ENCODE measurements at regions not wholly inside any gene's neighbourhood (a gene's known extent, or its start where the extent isn't known, plus 50 kb on each side); places are given as distances from the start of the nearest gene placed in this dataset.

DNA sequence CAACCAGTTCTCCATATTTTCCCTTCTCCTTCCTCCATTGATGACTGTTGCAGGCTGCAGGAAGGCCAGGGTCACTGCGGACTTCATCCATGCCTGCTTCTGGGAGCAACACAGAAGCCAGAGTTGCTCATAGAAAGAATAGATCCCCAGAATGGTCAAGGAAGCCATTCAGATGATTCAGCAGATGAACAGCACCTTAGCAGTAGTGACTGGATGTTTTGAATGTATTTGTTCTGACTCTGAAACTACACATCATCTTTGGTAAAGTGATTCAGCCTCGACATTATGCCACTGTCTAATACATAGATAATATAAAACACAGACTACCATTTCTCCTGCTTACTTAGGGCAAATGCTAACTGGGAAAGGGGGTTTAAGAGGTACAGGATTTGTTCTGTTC is 411.6 kb downstream of the RND3 start:
- Histone ChIP-seq H4K20me1 (ENCODE audit: insufficient read depth, low read length, poor library complexity, severe bottlenecking) (no peaks in the 10 kb centered on the region), H3K4me1 (ENCODE audit: insufficient read depth, low read length, poor library complexity, severe bottlenecking) (no peaks in the 10 kb centered on the region), H3K9me3 (ENCODE audit: insufficient read depth, low read depth, low read length) (no peaks in the 10 kb centered on the region), H3K27me3 (ENCODE audit: insufficient read depth, low read length, poor library complexity, severe bottlenecking) (no peaks in the 10 kb centered on the region), H3K4me2 (ENCODE audit: low read depth, low read length, poor library complexity, severe bottlenecking) (no peak overlapping the region), H3K36me3 (ENCODE audit: insufficient read depth, low read length) (no peaks in the 10 kb centered on the region), H3K4me3 (ENCODE audit: low read length, poor library complexity, severe bottlenecking) (no peak overlapping the region), H3K9me2 (replicated peaks; ENCODE audit: low read depth, low read length) (no peaks in the 10 kb centered on the region), H2AFZ (ENCODE audit: low read length) (no peak overlapping the region), H3F3A (ENCODE audit: low read depth) (no peaks in the 10 kb centered on the region), H3K9ac (ENCODE audit: low read depth, low read length, poor library complexity, severe bottlenecking) (no peak overlapping the region), H3K79me2 (ENCODE audit: insufficient read depth, low read length) (no peaks in the 10 kb centered on the region)
- TF ChIP-seq, protein P1, sequence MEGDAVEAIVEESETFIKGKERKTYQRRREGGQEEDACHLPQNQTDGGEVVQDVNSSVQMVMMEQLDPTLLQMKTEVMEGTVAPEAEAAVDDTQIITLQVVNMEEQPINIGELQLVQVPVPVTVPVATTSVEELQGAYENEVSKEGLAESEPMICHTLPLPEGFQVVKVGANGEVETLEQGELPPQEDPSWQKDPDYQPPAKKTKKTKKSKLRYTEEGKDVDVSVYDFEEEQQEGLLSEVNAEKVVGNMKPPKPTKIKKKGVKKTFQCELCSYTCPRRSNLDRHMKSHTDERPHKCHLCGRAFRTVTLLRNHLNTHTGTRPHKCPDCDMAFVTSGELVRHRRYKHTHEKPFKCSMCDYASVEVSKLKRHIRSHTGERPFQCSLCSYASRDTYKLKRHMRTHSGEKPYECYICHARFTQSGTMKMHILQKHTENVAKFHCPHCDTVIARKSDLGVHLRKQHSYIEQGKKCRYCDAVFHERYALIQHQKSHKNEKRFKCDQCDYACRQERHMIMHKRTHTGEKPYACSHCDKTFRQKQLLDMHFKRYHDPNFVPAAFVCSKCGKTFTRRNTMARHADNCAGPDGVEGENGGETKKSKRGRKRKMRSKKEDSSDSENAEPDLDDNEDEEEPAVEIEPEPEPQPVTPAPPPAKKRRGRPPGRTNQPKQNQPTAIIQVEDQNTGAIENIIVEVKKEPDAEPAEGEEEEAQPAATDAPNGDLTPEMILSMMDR (conservative IDR thresholded peaks at IDR 0.05; ENCODE audit: low read length) = no peak
- no peak for TF ChIP-seq EZH2phosphoT487 (IDR thresholded peaks at IDR 0.05; ENCODE audit: borderline replicate concordance)

DNA sequence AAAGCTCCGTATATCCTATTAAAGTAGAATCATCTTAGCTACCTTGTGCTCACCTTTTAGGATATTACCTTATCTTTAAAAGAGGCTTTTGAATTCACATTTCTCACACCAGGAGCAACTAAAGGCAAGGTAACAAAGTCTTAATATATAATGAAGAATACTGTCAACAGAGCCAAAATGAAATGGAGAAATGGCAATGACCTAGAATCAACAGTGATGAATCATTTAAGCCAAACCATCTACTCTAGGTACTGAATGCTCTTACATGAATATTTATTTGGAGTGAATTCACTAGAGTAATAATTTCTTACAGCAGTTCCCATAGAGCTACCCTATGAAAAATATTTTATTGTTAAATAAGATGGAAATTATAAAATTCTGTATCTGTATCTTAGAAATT is 421.0 kb downstream of the RND3 start:
- no peak overlapping the region for H3K4me3 ChIP-seq (ENCODE audit: low read length, poor library complexity, severe bottlenecking)
- no peaks in the 10 kb centered on the region for H3K4me1 ChIP-seq (ENCODE audit: insufficient read depth, low read length, poor library complexity, severe bottlenecking)
- H3K36me3 ChIP-seq (ENCODE audit: insufficient read depth, low read length) = no peaks in the 10 kb centered on the region
- H3K27me3 ChIP-seq (ENCODE audit: insufficient read depth, low read length, poor library complexity, severe bottlenecking) = no peaks in the 10 kb centered on the region
- no peaks in the 10 kb centered on the region for H3K79me2 ChIP-seq (ENCODE audit: insufficient read depth, low read length)
- no peak overlapping the region for H3K9ac ChIP-seq (ENCODE audit: low read depth, low read length, poor library complexity, severe bottlenecking)
- H3F3A ChIP-seq (ENCODE audit: low read depth) = no peaks in the 10 kb centered on the region
- no peak overlapping the region for H3K4me2 ChIP-seq (ENCODE audit: low read depth, low read length, poor library complexity, severe bottlenecking)
- no peaks in the 10 kb centered on the region for H3K9me3 ChIP-seq (ENCODE audit: insufficient read depth, low read depth, low read length)
- H4K20me1 ChIP-seq (ENCODE audit: insufficient read depth, low read length, poor library complexity, severe bottlenecking) = no peaks in the 10 kb centered on the region
- H3K9me2 ChIP-seq (replicated peaks; ENCODE audit: low read depth, low read length) = no peaks in the 10 kb centered on the region
- TF ChIP-seq, protein P1 (conservative IDR thresholded peaks at IDR 0.05; ENCODE audit: low read length) = no peak
- TF ChIP-seq EZH2phosphoT487 (IDR thresholded peaks at IDR 0.05; ENCODE audit: borderline replicate concordance) = no peak
- H2AFZ ChIP-seq (ENCODE audit: low read length) = no peak overlapping the region

DNA sequence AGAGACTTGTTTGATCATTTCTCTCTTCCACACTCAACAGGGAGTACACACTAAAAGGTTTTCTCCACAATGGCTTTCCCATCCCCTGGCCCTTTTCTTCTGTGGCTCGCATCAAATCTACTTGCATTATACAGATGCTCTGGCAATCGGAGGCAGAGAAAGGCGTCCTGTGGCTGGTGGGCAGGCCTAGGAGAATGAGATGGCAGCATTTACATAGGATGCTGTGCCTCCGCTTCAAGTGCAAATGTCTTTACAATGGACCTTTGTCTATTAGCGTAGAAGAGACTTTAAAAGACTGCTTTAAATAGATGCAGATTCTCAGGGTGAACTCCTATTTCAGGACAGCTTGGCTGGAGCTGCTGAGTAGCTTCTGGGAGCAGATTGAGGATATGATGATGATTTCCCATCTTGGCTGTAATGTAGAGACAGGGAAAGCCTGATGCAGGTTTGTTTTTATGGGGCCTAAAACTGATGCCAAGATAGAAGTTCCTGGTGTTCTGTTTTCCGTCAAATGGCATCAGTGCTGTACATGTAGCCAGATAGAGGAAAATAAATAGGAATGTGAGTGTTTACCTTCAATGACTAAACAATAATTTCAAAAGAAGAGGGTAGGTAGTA is 423.4 kb downstream of the RND3 start:
- Histone ChIP-seq H3F3A (ENCODE audit: low read depth) (no peaks in the 10 kb centered on the region), H3K4me2 (ENCODE audit: low read depth, low read length, poor library complexity, severe bottlenecking) (no peak overlapping the region), H2AFZ (ENCODE audit: low read length) (no peak overlapping the region), H3K9me2 (replicated peaks; ENCODE audit: low read depth, low read length) (no peaks in the 10 kb centered on the region), H3K36me3 (ENCODE audit: insufficient read depth, low read length) (no peaks in the 10 kb centered on the region), H3K4me3 (ENCODE audit: low read length, poor library complexity, severe bottlenecking) (no peak overlapping the region), H3K4me1 (ENCODE audit: insufficient read depth, low read length, poor library complexity, severe bottlenecking) (no peaks in the 10 kb centered on the region), H3K79me2 (ENCODE audit: insufficient read depth, low read length) (no peaks in the 10 kb centered on the region), H3K9me3 (ENCODE audit: insufficient read depth, low read depth, low read length) (no peaks in the 10 kb centered on the region), H3K27me3 (ENCODE audit: insufficient read depth, low read length, poor library complexity, severe bottlenecking) (no peaks in the 10 kb centered on the region), H4K20me1 (ENCODE audit: insufficient read depth, low read length, poor library complexity, severe bottlenecking) (no peaks in the 10 kb centered on the region), H3K9ac (ENCODE audit: low read depth, low read length, poor library complexity, severe bottlenecking) (no peak overlapping the region)
- TF ChIP-seq EZH2phosphoT487 (IDR thresholded peaks at IDR 0.05; ENCODE audit: borderline replicate concordance) = no peak
- TF ChIP-seq, protein P1 (conservative IDR thresholded peaks at IDR 0.05; ENCODE audit: low read length) = no peak

Data from Loucy (cell line).